ENCODE measurements at regions not wholly inside any gene's neighbourhood (a gene's known extent, or its start where the extent isn't known, plus 50 kb on each side); places are given as distances from the start of the nearest gene placed in this dataset.

DNA sequence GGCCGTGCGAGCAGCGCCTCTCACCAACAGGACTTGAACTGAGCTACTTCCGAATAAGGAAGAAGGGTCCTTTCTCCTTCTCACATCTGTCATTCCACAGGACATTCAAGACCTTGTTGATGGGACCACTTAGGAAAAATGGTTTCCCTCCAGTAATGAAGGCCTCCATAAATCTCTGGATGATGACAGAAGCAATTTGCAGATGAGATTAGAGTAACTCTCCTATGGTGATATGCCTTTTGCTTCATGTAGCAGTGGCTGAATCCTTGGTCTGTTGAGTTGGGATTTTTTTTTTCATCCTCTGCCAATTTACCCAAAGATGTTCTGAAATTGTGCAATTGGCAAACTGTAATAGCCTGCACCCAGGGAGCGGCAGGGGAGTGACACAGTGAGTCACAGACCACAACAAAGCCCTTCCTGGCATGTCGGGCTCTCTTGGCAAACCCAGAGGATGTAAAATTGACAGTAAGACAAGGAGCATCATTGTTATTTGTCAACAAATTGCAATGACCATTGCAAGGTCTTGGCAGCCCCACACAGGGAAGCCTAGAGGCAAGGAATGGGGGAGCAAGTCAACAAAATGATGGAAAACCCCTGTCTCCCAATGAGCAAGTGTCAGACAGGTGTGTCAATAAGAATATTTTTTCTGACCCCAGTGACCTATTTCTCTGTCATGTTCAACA, 275.9 kb downstream of the ACTL7B start:
- POLR2A ChIA-PET = interaction anchor here (0.7 to 2.1 kb wide), 8 partner anchors 10 to 1625 kb away, joined by 3 to 7 read pairs (median 4); no protein-coding TSS in a partner anchor
- no peak overlapping the region for H3K27ac Mint-ChIP-seq (ENCODE audit: low read depth, unreplicated experiment)
- DNase-seq (ENCODE audit: unreplicated experiment) = peak; percentile 96
- H3K36me3 Mint-ChIP-seq (ENCODE audit: insufficient read depth, unreplicated experiment) = no peaks in the 10 kb centered on the region
- no peaks in the 10 kb centered on the region for H3K9me3 Mint-ChIP-seq (ENCODE audit: unreplicated experiment)
- H3K27me3 Mint-ChIP-seq (ENCODE audit: insufficient read depth, unreplicated experiment) = peaks cover 52% of the 10 kb centered on the region
- no peak overlapping the region for H3K4me3 Mint-ChIP-seq (ENCODE audit: unreplicated experiment)
- CTCF ChIA-PET = interaction anchor here (0.6 to 1.8 kb wide), 4 partner anchors 14 to 1096 kb away, joined by 3 to 4 read pairs (median 3); no protein-coding TSS in a partner anchor
- intact Hi-C loops (cut with micrococcal nuclease) = loop anchor here (2.0 to 5.0 kb wide), 2 partner anchors 55 to 237 kb away; no protein-coding TSS in a partner anchor
- H3K4me1 Mint-ChIP-seq (ENCODE audit: insufficient read depth, unreplicated experiment) = peaks cover 30% of the 10 kb centered on the region
- TF ChIP-seq, protein P1, sequence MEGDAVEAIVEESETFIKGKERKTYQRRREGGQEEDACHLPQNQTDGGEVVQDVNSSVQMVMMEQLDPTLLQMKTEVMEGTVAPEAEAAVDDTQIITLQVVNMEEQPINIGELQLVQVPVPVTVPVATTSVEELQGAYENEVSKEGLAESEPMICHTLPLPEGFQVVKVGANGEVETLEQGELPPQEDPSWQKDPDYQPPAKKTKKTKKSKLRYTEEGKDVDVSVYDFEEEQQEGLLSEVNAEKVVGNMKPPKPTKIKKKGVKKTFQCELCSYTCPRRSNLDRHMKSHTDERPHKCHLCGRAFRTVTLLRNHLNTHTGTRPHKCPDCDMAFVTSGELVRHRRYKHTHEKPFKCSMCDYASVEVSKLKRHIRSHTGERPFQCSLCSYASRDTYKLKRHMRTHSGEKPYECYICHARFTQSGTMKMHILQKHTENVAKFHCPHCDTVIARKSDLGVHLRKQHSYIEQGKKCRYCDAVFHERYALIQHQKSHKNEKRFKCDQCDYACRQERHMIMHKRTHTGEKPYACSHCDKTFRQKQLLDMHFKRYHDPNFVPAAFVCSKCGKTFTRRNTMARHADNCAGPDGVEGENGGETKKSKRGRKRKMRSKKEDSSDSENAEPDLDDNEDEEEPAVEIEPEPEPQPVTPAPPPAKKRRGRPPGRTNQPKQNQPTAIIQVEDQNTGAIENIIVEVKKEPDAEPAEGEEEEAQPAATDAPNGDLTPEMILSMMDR (IDR thresholded peaks at IDR 0.05; ENCODE audit: unreplicated experiment) = no peak
- BruUV-seq (replicated peaks) = no TSS peak

DNA sequence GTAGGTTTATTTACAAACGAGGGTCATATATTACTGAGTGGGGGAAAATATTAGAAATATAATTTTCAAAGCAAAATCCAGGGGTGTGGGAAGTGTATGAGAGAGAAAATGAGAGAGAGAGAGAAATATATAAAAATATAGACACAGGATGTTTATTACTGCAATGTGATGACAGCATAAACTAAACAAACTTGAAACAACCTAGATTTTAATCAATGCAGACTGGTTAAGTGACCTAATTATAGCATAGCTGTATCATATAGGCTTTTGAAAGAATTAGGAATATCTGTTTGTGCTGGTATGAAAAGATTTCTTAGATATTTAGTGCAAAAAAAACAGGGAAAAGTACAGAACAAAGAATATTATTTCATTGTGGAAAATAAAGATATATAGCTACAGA, 280.5 kb downstream of the ACTL7B start:
- no peak for DNase-seq (ENCODE audit: unreplicated experiment)
- no peaks in the 10 kb centered on the region for H3K9me3 Mint-ChIP-seq (ENCODE audit: unreplicated experiment)
- H3K27ac Mint-ChIP-seq (ENCODE audit: low read depth, unreplicated experiment) = peak overlapping the region; percentile 40
- peaks cover 20% of the 10 kb centered on the region for H3K27me3 Mint-ChIP-seq (ENCODE audit: insufficient read depth, unreplicated experiment)
- peaks cover 22% of the 10 kb centered on the region for H3K4me1 Mint-ChIP-seq (ENCODE audit: insufficient read depth, unreplicated experiment)
- H3K36me3 Mint-ChIP-seq (ENCODE audit: insufficient read depth, unreplicated experiment) = no peaks in the 10 kb centered on the region
- ChIA-PET CTCF (interaction anchor here (1.2 kb wide), 1 partner anchor 187 kb away, joined by 3 read pairs; no protein-coding TSS in a partner anchor), POLR2A (interaction anchor here (0.6 to 1.1 kb wide), 2 partner anchors 67 to 1337 kb away, joined by 3 to 5 read pairs; no protein-coding TSS in a partner anchor)
- intact Hi-C loops (cut with micrococcal nuclease) = no loop called here
- BruUV-seq (replicated peaks) = no TSS peak
- TF ChIP-seq, protein P1 (IDR thresholded peaks at IDR 0.05; ENCODE audit: unreplicated experiment) = no peak
- no peak overlapping the region for H3K4me3 Mint-ChIP-seq (ENCODE audit: unreplicated experiment)

DNA sequence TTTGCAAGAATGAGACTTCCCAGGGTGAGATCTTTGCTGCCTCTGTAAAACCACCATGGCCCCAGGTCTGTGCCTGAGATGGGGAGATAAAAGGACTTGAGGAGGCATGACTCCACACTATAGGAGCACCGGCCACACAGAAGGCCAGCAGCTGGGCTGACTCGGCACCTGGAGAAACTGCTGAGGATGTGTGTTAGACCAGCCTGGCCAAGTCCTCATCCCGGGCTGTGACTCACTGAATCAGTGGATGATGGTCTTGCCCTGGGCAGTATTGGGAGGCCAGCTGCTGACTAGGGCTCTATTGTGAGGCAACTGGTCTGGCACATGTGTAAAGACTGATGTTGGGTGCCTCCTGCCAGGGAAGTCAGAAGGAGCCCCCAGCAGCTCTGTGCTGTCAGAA, 286.2 kb downstream of the ACTL7B start:
- POLR2A ChIA-PET = interaction anchor here (0.5 to 6.0 kb wide), 20 partner anchors 9 to 1286 kb away, joined by 3 to 37 read pairs (median 4); partner anchors contain the start of genes KLF4 and RAD23B

More for the DNA sequence above, 286.2 kb downstream of the ACTL7B start:
- CTCF ChIA-PET = interaction anchor here (0.6 to 1.3 kb wide), 7 partner anchors 8 to 1330 kb away, joined by 3 to 7 read pairs (median 3); no protein-coding TSS in a partner anchor
- BruUV-seq (replicated peaks) = no TSS peak
- Mint-ChIP-seq H3K4me1 (ENCODE audit: insufficient read depth, unreplicated experiment) (peaks cover 40% of the 10 kb centered on the region), H3K9me3 (ENCODE audit: unreplicated experiment) (no peaks in the 10 kb centered on the region), H3K27me3 (ENCODE audit: insufficient read depth, unreplicated experiment) (no peaks in the 10 kb centered on the region), H3K27ac (ENCODE audit: low read depth, unreplicated experiment) (peak overlapping the region; percentile 96), H3K36me3 (ENCODE audit: insufficient read depth, unreplicated experiment) (no peaks in the 10 kb centered on the region), H3K4me3 (ENCODE audit: unreplicated experiment) (no peak overlapping the region)
- intact Hi-C loops (cut with micrococcal nuclease) = loop anchor here (1.0 to 5.0 kb wide), 2 partner anchors 102 to 837 kb away; no protein-coding TSS in a partner anchor
- peak; percentile 77 for DNase-seq (ENCODE audit: unreplicated experiment)
- TF ChIP-seq, protein P1 (IDR thresholded peaks at IDR 0.05; ENCODE audit: unreplicated experiment) = no peak
